OCI-LY7 (cell line): ENCODE measurements at regions not wholly inside any gene's neighbourhood (a gene's known extent, or its start where the extent isn't known, plus 50 kb on each side); places are given as distances from the start of the nearest gene placed in this dataset.
A peak's percentile ranks its signal among the peaks of the same experiment; 100 is the strongest.

ENCODE experiments used
- BruUV-seq: library from RNA; stranded (reverse); fragments of 400-500 nt; replicated peaks from 2 replicates; lab custom pipeline; 2021; lab: Mats Ljungman, UMichigan
- CTCF ChIA-PET: fragments of 300-600 bp; sonication (Branson Sonifier 250); formaldehyde crosslinking; loops from one replicate; lab custom pipeline; 2022; ENCODE audit warnings: antibody characterized with exemption; ENCODE audit not compliant: unreplicated experiment; lab: Charles Lee
- POLR2A ChIA-PET: fragments of 300-600 bp; sonication (Branson Sonifier 250); formaldehyde crosslinking; loops from one replicate; lab custom pipeline; 2022; ENCODE audit warnings: antibody characterized with exemption; lab: Charles Lee
- DNase-seq: peaks from one replicate; pipeline ENCODE4 v3.0.0-alpha.2; 2015; ENCODE audit warnings: low spot score
- H2AFZ ChIP-seq: fragments of 200-600 bp; sonication (generic), shearing (Covaris generic); 2 replicates; pipeline ENCODE4 v1.6.1; 2014; ENCODE audit warnings: mild to moderate bottlenecking, antibody characterized with exemption, low read length, moderate library complexity
- H3K27ac ChIP-seq: fragments of 200-600 bp; sonication (generic); 2 replicates; pipeline ENCODE4 v1.5.1; 2014; ENCODE audit warnings: mixed run types, low read depth, mild to moderate bottlenecking, moderate library complexity, low read length, inconsistent platforms; ENCODE audit not compliant: poor library complexity, severe bottlenecking
- H3K36me3 ChIP-seq: fragments of 200-600 bp; sonication (generic); 2 replicates; pipeline ENCODE4 v1.6.1; 2014; ENCODE audit warnings: mild to moderate bottlenecking, antibody characterized with exemption, low read length, moderate library complexity, mixed read lengths; ENCODE audit not compliant: insufficient read depth
- H3K4me1 ChIP-seq: fragments of 200-600 bp; sonication (generic); 2 replicates; pipeline ENCODE4 v1.5.1; 2014; ENCODE audit warnings: mild to moderate bottlenecking, low read length; ENCODE audit not compliant: insufficient read depth, poor library complexity, severe bottlenecking
- H3K4me2 ChIP-seq: fragments of 200-600 bp; sonication (generic); 2 replicates; pipeline ENCODE4 v1.6.1; 2014; ENCODE audit warnings: mild to moderate bottlenecking, low read length
- H3K4me3 ChIP-seq: fragments of 200-600 bp; sonication (generic); 2 replicates; pipeline ENCODE4 v1.5.1; 2014; ENCODE audit warnings: mild to moderate bottlenecking, low read depth, low read length; ENCODE audit not compliant: poor library complexity, severe bottlenecking
- H3K79me2 ChIP-seq: fragments of 200-600 bp; sonication (generic); 2 replicates; pipeline ENCODE4 v1.6.1; 2016; ENCODE audit warnings: low read depth, mild to moderate bottlenecking, low read length, moderate library complexity, mixed read lengths; ENCODE audit not compliant: insufficient read depth
- H3K9me2 ChIP-seq: fragments of 200-600 bp; sonication (generic); 2 replicates; pipeline ENCODE4 v1.6.1; 2016; ENCODE audit warnings: mild to moderate bottlenecking, low read length, mixed read lengths; ENCODE audit not compliant: insufficient read depth
- H3K9me3 ChIP-seq: fragments of 200-600 bp; sonication (generic); 2 replicates; pipeline ENCODE4 v1.6.1; 2014; ENCODE audit warnings: mild to moderate bottlenecking, mixed run types, low read length, mixed read lengths
- H4K20me1 ChIP-seq: fragments of 200-600 bp; sonication (generic); 2 replicates; pipeline ENCODE4 v1.6.1; 2014; ENCODE audit warnings: mild to moderate bottlenecking, antibody characterized with exemption, low read length, moderate library complexity, mixed read lengths; ENCODE audit not compliant: insufficient read depth
- EZH2phosphoT487 ChIP-seq: fragments of 200-600 bp; sonication (generic); IDR thresholded peaks from 2 replicates; pipeline ENCODE4 v1.6.1; 2018; ENCODE audit warnings: low read depth, borderline replicate concordance, mild to moderate bottlenecking, mixed run types, antibody characterized with exemption, low read length, moderate library complexity, mixed read lengths
- intact Hi-C: fragments of 100-400 bp; cut with micrococcal nuclease; formaldehyde crosslinking; loops from one replicate; pipeline ENCODE4 v1.10.0; 2022; ENCODE audit not compliant: unreplicated experiment
- TF ChIP-seq, protein P1 (sequence below): fragments of 200-600 bp; sonication (generic); conservative IDR thresholded peaks from 2 replicates; pipeline ENCODE4 v1.5.1; 2014; ENCODE audit warnings: mild to moderate bottlenecking, antibody characterized with exemption, low read length, moderate library complexity, mixed read lengths

DNA sequence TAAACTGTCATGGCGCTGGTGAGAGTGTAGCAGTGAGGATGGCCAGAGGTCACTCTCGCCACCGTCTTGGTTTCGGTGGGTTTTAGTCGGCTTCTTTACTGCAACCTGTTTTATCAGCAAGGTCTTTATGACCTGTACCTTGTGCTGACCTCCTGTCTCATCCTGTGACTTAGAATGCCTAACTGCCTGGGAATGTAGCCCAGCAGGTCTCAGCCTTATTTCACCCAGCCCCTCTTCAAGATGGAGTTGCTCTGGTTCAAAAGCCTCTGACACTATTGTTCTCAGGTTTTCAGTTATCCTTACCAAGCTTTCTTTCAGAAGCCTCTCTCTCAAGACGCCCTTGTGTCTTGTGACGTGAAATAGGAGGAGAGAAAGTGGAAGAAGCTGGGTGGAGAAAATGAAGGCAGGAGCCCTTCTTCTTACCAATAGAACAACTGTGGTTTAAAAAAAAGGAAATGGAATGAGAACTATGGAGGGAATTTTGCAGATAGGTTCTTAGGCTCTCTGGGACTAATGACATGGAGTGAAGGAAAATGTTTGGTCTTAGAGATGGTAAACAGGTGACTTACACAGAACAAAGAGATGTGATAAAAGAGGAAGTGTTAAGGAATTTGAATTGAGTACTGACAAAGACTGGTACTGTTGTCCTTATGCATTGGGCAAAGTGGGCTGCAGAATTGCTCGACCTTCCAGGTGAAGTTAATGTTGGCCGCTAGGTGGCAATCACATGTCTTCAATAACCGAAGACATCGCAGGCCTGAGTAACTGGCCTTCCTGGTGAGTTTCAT, 133.3 kb upstream of the RAI14 start:
- no peak overlapping the region for H3K27ac ChIP-seq
- BruUV-seq: no TSS peak
- no peaks in the 10 kb centered on the region for H3K4me1 ChIP-seq
- H3K4me3 ChIP-seq: no peak overlapping the region
- no peak overlapping the region for H3K4me2 ChIP-seq
- intact Hi-C loops: loop anchor here (1.0 to 2.0 kb wide), 2 partner anchors 376 to 480 kb away; no protein-coding TSS in a partner anchor
- CTCF ChIA-PET: no interaction called here
- no peaks in the 10 kb centered on the region for H3K36me3 ChIP-seq
- no peaks in the 10 kb centered on the region for H3K79me2 ChIP-seq
- H3K9me3 ChIP-seq: no peaks in the 10 kb centered on the region
- no peak for TF ChIP-seq EZH2phosphoT487
- TF ChIP-seq, protein P1, sequence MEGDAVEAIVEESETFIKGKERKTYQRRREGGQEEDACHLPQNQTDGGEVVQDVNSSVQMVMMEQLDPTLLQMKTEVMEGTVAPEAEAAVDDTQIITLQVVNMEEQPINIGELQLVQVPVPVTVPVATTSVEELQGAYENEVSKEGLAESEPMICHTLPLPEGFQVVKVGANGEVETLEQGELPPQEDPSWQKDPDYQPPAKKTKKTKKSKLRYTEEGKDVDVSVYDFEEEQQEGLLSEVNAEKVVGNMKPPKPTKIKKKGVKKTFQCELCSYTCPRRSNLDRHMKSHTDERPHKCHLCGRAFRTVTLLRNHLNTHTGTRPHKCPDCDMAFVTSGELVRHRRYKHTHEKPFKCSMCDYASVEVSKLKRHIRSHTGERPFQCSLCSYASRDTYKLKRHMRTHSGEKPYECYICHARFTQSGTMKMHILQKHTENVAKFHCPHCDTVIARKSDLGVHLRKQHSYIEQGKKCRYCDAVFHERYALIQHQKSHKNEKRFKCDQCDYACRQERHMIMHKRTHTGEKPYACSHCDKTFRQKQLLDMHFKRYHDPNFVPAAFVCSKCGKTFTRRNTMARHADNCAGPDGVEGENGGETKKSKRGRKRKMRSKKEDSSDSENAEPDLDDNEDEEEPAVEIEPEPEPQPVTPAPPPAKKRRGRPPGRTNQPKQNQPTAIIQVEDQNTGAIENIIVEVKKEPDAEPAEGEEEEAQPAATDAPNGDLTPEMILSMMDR: peak; percentile 85
- H3K9me2 ChIP-seq: no peaks in the 10 kb centered on the region
- DNase-seq: peak; percentile 78
- POLR2A ChIA-PET: interaction anchor here (0.8 to 1.1 kb wide), 4 partner anchors 157 to 407 kb away, joined by 3 to 5 read pairs (median 3); partner anchors contain the start of genes BRIX1, DNAJC21 and RAD1
- H4K20me1 ChIP-seq: no peaks in the 10 kb centered on the region
- no peak overlapping the region; the same call in 1 of the 2 replicates for H2AFZ ChIP-seq

DNA sequence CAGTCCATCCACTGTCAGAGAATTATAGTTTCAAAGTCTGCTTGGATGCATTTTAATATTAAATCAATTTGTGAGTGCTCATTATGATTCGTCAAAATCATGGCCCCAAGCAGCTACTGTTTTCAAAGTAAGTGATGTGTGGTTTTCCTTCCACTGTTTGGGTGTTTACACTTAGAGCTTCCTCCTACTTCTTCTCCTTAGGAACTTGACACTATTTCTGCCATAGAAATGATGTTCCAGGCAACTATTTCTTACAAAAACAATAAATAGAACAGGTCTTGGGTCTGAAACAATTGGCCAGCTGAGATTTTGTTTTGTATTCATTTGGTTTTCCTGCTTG, 132.8 kb upstream of the RAI14 start:
- Histone ChIP-seq H3K36me3 (no peaks in the 10 kb centered on the region), H3K9me2 (no peaks in the 10 kb centered on the region), H3K4me1 (no peaks in the 10 kb centered on the region), H3K4me2 (no peak overlapping the region), H3K27ac (no peak overlapping the region), H3K9me3 (no peaks in the 10 kb centered on the region), H3K4me3 (no peak overlapping the region), H2AFZ (no peak overlapping the region; the same call in 1 of the 2 replicates), H3K79me2 (no peaks in the 10 kb centered on the region), H4K20me1 (no peaks in the 10 kb centered on the region)
- intact Hi-C loops: loop anchor here (1.0 to 2.0 kb wide), 2 partner anchors 375 to 479 kb away; no protein-coding TSS in a partner anchor
- ChIA-PET POLR2A (interaction anchor here (0.6 to 1.1 kb wide), 5 partner anchors 149 to 406 kb away, joined by 3 to 5 read pairs (median 3); partner anchors contain the start of genes BRIX1, DNAJC21 and RAD1), CTCF (no interaction called here)
- BruUV-seq: no TSS peak
- no peak for DNase-seq
- no peak for TF ChIP-seq EZH2phosphoT487
- TF ChIP-seq, protein P1: peak; percentile 45; the same call in 1 of the 2 replicates

GRCh38 chr5:34524123-34524522, 132.0 kb upstream of the RAI14 start:
- no peaks in the 10 kb centered on the region for H3K9me3 ChIP-seq
- H2AFZ ChIP-seq: no peak overlapping the region
- ChIA-PET CTCF (no interaction called here), POLR2A (interaction anchor here (0.6 to 1.1 kb wide), 2 partner anchors 148 to 405 kb away, joined by 3 to 5 read pairs; partner anchors contain the start of gene DNAJC21)
- H3K4me3 ChIP-seq: no peak overlapping the region
- H3K36me3 ChIP-seq: no peaks in the 10 kb centered on the region
- intact Hi-C loops: no loop called here
- no peak overlapping the region for H3K4me2 ChIP-seq
- BruUV-seq: no TSS peak
- no peaks in the 10 kb centered on the region for H3K79me2 ChIP-seq
- DNase-seq: no peak
- H3K9me2 ChIP-seq: no peaks in the 10 kb centered on the region
- no peaks in the 10 kb centered on the region for H4K20me1 ChIP-seq
- H3K4me1 ChIP-seq: no peaks in the 10 kb centered on the region
- no peak for TF ChIP-seq EZH2phosphoT487
- TF ChIP-seq, protein P1: no peak
- no peak overlapping the region for H3K27ac ChIP-seq
